HK-2 (cell line): ENCODE measurements at regions not wholly inside any gene's neighbourhood (a gene's known extent, or its start where the extent isn't known, plus 50 kb on each side); places are given as distances from the start of the nearest gene placed in this dataset.
"Not testable (repeated sequence)": the region's sequence is repeated elsewhere in the genome, so short reads cannot be mapped to it uniquely, and the experiment has no call there.

ENCODE experiments used
- DNase-seq: peaks from one replicate; pipeline ENCODE4 v3.0.0-alpha.2; 2018; ENCODE audit not compliant: unreplicated experiment

- DNase-seq, result no peak
These were observed 968.6 kb downstream of the TLE4 start for GRCh38 chr9:80540387-80540786.

GRCh38 chr9:80538976-80539375, 967.2 kb downstream of the TLE4 start:
- DNase-seq, result no peak

- no peak for DNase-seq
These were observed 950.7 kb downstream of the TLE4 start for GRCh38 chr9:80522465-80522864.

GRCh38 chr9:80521151-80521550, 949.4 kb downstream of the TLE4 start:
- no peak for DNase-seq

GRCh38 chr9:80520231-80520630, 948.5 kb downstream of the TLE4 start:
- DNase-seq, result no peak

- no peak for DNase-seq
These were observed 946.7 kb downstream of the TLE4 start for GRCh38 chr9:80518441-80518840.

GRCh38 chr9:80516679-80517078, 944.9 kb downstream of the TLE4 start:
- no peak for DNase-seq

GRCh38 chr9:80509358-80509757, 937.6 kb downstream of the TLE4 start:
- DNase-seq, result no peak

- DNase-seq, result no peak
These were observed 935.8 kb downstream of the TLE4 start for GRCh38 chr9:80507611-80508010.

- DNase-seq, result no peak
These were observed 933.0 kb downstream of the TLE4 start for GRCh38 chr9:80504601-80505230.

GRCh38 chr9:80503671-80504281, 932.0 kb downstream of the TLE4 start:
- DNase-seq, result no peak

- DNase-seq, result no peak
These were observed 930.5 kb downstream of the TLE4 start for GRCh38 chr9:80502306-80502705.

GRCh38 chr9:80501635-80502034, 929.9 kb downstream of the TLE4 start:
- peak; percentile 11 for DNase-seq

- no peak for DNase-seq
These were observed 928.5 kb downstream of the TLE4 start for GRCh38 chr9:80500300-80500699.

- DNase-seq, result no peak
These were observed 926.3 kb downstream of the TLE4 start for GRCh38 chr9:80498001-80498555.

GRCh38 chr9:80496901-80497556, 925.3 kb downstream of the TLE4 start:
- no peak for DNase-seq

- peak; percentile 6 for DNase-seq
These were observed 921.5 kb downstream of the TLE4 start for GRCh38 chr9:80493258-80493657.

- peak; percentile 5 for DNase-seq
These were observed 920.5 kb downstream of the TLE4 start for GRCh38 chr9:80492221-80492620.

GRCh38 chr9:80491086-80491696, 919.4 kb downstream of the TLE4 start:
- DNase-seq, result no peak

- DNase-seq, result no peak
These were observed 917.6 kb downstream of the TLE4 start for GRCh38 chr9:80489329-80489728.

- DNase-seq, result no peak
These were observed 913.9 kb downstream of the TLE4 start for GRCh38 chr9:80485420-80486250.

- not testable (repeated sequence) for DNase-seq
These were observed 910.5 kb downstream of the TLE4 start for GRCh38 chr9:80482251-80482650.
